ENCODE measurements at regions not wholly inside any gene's neighbourhood (a gene's known extent, or its start where the extent isn't known, plus 50 kb on each side); places are given as distances from the start of the nearest gene placed in this dataset.

DNA sequence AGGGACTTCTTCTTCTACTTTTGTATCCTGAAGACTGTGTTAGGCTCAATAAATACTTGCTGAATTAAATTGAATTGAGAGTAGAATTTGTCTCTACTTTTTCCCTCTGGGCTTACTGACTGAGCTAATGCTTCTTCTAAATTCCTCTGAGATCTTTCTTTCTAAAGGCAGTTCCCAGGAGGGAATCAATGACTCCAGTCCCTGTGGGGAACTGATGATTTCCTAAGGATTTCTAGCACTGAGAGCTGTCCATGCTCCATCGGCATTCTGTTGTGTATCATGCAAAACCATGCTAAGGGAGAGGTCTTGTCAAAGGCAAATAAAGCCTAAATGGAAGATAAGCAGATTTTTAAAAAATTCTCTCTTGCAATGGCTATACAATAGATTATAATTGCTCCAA, 148.8 kb upstream of the KIRREL3 start:
- H3K36me3 ChIP-seq: no peaks in the 10 kb centered on the region
- intact Hi-C loops (cut with DNase I): no loop called here
- no peak overlapping the region for H3K27ac ChIP-seq
- H3K27me3 ChIP-seq: no peaks in the 10 kb centered on the region
- no peaks in the 10 kb centered on the region for H3K9me3 ChIP-seq
- TF ChIP-seq CTCF (IDR thresholded peaks at IDR 0.05): no peak
- no peak overlapping the region for H3K4me3 ChIP-seq
- no peaks in the 10 kb centered on the region for H3K4me1 ChIP-seq
- no peak for DNase-seq
- ATAC-seq: no peak

- Histone ChIP-seq H3K9me3 (no peaks in the 10 kb centered on the region), H3K27ac (no peak overlapping the region), H3K36me3 (no peaks in the 10 kb centered on the region), H3K4me3 (no peak overlapping the region), H3K27me3 (no peaks in the 10 kb centered on the region), H3K4me1 (no peaks in the 10 kb centered on the region)
- DNase-seq (no peak), ATAC-seq (no peak)
- TF ChIP-seq CTCF (IDR thresholded peaks at IDR 0.05): no peak
- intact Hi-C loops (cut with DNase I): no loop called here
These were observed 142.7 kb upstream of the KIRREL3 start for GRCh38 chr11:127143251-127143650.

- TF ChIP-seq CTCF (IDR thresholded peaks at IDR 0.05): no peak
- intact Hi-C loops (cut with DNase I): no loop called here
- Histone ChIP-seq H3K4me1 (no peaks in the 10 kb centered on the region), H3K36me3 (no peaks in the 10 kb centered on the region), H3K9me3 (no peaks in the 10 kb centered on the region), H3K4me3 (no peak overlapping the region), H3K27ac (no peak overlapping the region), H3K27me3 (no peaks in the 10 kb centered on the region)
- no peak for DNase-seq
- ATAC-seq: no peak
These were observed 138.0 kb upstream of the KIRREL3 start for GRCh38 chr11:127138613-127139012.

DNA sequence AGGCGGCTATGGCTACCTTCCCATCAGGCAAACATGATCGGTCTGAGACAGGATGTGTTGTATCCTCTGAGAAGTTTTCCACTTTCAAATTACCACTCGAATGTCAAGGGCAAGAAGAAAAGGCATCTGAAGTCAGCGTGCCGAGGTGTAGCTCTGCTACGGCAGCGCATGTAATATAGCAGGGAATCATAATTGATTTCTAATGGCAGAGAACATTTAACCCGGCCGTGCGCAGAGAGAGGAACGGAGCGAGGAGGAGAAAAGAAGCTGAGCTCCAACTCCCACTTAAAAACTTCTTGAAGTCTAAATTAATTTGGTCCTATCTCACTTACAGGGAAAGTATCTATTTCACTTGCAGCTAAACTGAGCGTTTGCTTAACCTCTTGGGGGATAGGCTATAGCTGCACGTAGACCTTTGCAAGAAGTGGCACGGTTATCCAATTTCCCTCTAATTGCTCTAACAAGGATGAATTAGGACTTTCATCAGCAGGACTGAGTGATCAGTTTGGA, 137.3 kb upstream of the KIRREL3 start:
- Histone ChIP-seq H3K27ac (no peak overlapping the region), H3K9me3 (no peaks in the 10 kb centered on the region), H3K27me3 (no peaks in the 10 kb centered on the region), H3K36me3 (no peaks in the 10 kb centered on the region), H3K4me1 (no peaks in the 10 kb centered on the region), H3K4me3 (no peak overlapping the region)
- no peak for TF ChIP-seq CTCF (IDR thresholded peaks at IDR 0.05)
- intact Hi-C loops (cut with DNase I): no loop called here
- DNase-seq (no peak), ATAC-seq (no peak)

GRCh38 chr11:127136438-127136837, 135.9 kb upstream of the KIRREL3 start:
- TF ChIP-seq CTCF (IDR thresholded peaks at IDR 0.05): no peak
- Histone ChIP-seq H3K27me3 (no peaks in the 10 kb centered on the region), H3K4me3 (no peak overlapping the region), H3K9me3 (no peaks in the 10 kb centered on the region), H3K27ac (no peak overlapping the region), H3K36me3 (no peaks in the 10 kb centered on the region), H3K4me1 (no peaks in the 10 kb centered on the region)
- intact Hi-C loops (cut with DNase I): no loop called here
- ATAC-seq (no peak), DNase-seq (no peak)

GRCh38 chr11:127135256-127135655, 134.7 kb upstream of the KIRREL3 start:
- intact Hi-C loops (cut with DNase I): no loop called here
- Histone ChIP-seq H3K36me3 (no peaks in the 10 kb centered on the region), H3K4me1 (no peaks in the 10 kb centered on the region), H3K27ac (no peak overlapping the region), H3K4me3 (no peak overlapping the region), H3K9me3 (no peaks in the 10 kb centered on the region), H3K27me3 (no peaks in the 10 kb centered on the region)
- DNase-seq: no peak
- ATAC-seq: no peak
- TF ChIP-seq CTCF (IDR thresholded peaks at IDR 0.05): no peak
